Upper lobe of left lung (tissue), 4 donors: ENCODE measurements at regions not wholly inside any gene's neighbourhood (a gene's known extent, or its start where the extent isn't known, plus 50 kb on each side); places are given as distances from the start of the nearest gene placed in this dataset.

ENCODE experiments used
- POLR2AphosphoS5 ChIP-seq, 2 donors: sonication (generic); formaldehyde crosslinking; IDR thresholded peaks; one replicate each; pipeline ENCODE4 v1.5.1; 2017; ENCODE audit warnings: antibody characterized with exemption in 2 of 2
- TF ChIP-seq, protein P1 (sequence below), 6 experiments: fragments of 450-650 bp in 4 of 6; fragments of 200-600 bp in 2 of 6; sonication (generic) in 2 of 6; IDR thresholded peaks; one replicate each; pipeline ENCODE4 v1.5.1; 2016 to 2019; ENCODE audit warnings: antibody characterized with exemption in 6 of 6

DNA sequence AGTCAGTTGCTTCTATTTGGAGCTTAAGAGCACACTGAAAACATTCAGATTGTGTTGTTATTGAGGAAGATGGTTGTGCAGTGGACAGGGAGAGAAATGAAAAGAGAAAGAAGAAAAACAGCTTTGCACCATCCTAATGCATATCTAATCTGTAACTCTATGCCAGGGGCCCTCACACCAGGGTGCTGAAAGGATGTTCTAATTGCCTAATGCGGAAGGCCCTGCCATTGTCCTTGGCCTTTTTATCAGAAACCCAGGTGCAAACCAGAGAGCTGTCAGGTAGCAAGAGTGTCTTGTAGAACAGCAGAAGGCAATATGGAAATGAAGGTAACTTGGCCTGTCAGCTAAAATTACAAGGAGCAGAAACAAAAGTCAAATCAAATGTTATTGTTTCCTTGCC, 384.5 kb upstream of the PIK3R1 start:
- TF ChIP-seq POLR2AphosphoS5 (IDR thresholded peaks at IDR 0.05): no peak
- TF ChIP-seq, protein P1, sequence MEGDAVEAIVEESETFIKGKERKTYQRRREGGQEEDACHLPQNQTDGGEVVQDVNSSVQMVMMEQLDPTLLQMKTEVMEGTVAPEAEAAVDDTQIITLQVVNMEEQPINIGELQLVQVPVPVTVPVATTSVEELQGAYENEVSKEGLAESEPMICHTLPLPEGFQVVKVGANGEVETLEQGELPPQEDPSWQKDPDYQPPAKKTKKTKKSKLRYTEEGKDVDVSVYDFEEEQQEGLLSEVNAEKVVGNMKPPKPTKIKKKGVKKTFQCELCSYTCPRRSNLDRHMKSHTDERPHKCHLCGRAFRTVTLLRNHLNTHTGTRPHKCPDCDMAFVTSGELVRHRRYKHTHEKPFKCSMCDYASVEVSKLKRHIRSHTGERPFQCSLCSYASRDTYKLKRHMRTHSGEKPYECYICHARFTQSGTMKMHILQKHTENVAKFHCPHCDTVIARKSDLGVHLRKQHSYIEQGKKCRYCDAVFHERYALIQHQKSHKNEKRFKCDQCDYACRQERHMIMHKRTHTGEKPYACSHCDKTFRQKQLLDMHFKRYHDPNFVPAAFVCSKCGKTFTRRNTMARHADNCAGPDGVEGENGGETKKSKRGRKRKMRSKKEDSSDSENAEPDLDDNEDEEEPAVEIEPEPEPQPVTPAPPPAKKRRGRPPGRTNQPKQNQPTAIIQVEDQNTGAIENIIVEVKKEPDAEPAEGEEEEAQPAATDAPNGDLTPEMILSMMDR (IDR thresholded peaks at IDR 0.05): no peak
